ENCODE measurements at regions not wholly inside any gene's neighbourhood (a gene's known extent, or its start where the extent isn't known, plus 50 kb on each side); places are given as distances from the start of the nearest gene placed in this dataset.

- DNase-seq: no peak
Measured at GRCh38 chr18:25866331-25866730, 224.1 kb downstream of the SS18 start.

- no peak for DNase-seq
Measured at GRCh38 chr18:25862881-25863600, 227.4 kb downstream of the SS18 start.

- DNase-seq: no peak
Measured at GRCh38 chr18:25853691-25854433, 236.6 kb downstream of the SS18 start.

GRCh38 chr18:25843791-25844190 lies 246.6 kb downstream of the SS18 start:
- no peak for DNase-seq

GRCh38 chr18:25842665-25843064 lies 247.7 kb downstream of the SS18 start:
- no peak for DNase-seq

GRCh38 chr18:25834061-25834460 lies 256.4 kb downstream of the SS18 start:
- no peak for DNase-seq

- peak; percentile 1 for DNase-seq
Measured at GRCh38 chr18:25832001-25832604, 258.3 kb downstream of the SS18 start.

- no peak for DNase-seq
Measured at GRCh38 chr18:25831301-25831701, 259.1 kb downstream of the SS18 start.

GRCh38 chr18:25830787-25831186 lies 259.6 kb downstream of the SS18 start:
- DNase-seq: no peak

GRCh38 chr18:25827961-25828561 lies 262.4 kb downstream of the SS18 start:
- DNase-seq: no peak

- no peak for DNase-seq
Measured at GRCh38 chr18:25827228-25827627, 263.2 kb downstream of the SS18 start.

- DNase-seq: no peak
Measured at GRCh38 chr18:25826823-25827222, 263.6 kb downstream of the SS18 start.

- no peak for DNase-seq
Measured at GRCh38 chr18:25825979-25826776, 264.2 kb downstream of the SS18 start.

- no peak for DNase-seq
Measured at GRCh38 chr18:25825056-25825455, 265.4 kb downstream of the SS18 start.

- DNase-seq: no peak
Measured at GRCh38 chr18:25819746-25820363, 270.6 kb downstream of the SS18 start.

- DNase-seq: no peak
Measured at GRCh38 chr18:25818505-25818904, 271.9 kb downstream of the SS18 start.

- no peak for DNase-seq
Measured at GRCh38 chr18:25817546-25818237, 272.7 kb downstream of the SS18 start.

GRCh38 chr18:25815659-25816058 lies 274.8 kb downstream of the SS18 start:
- DNase-seq: no peak

- no peak for DNase-seq
Measured at GRCh38 chr18:25814841-25815458, 275.5 kb downstream of the SS18 start.

- no peak for DNase-seq
Measured at GRCh38 chr18:25813110-25813509, 277.3 kb downstream of the SS18 start.

- DNase-seq: no peak
Measured at GRCh38 chr18:25810736-25811135, 279.7 kb downstream of the SS18 start.

Measured in NCI-H187 treated with DMSO at 0.1 percent for 48 hours (cell line).